C4-2B (cell line): ENCODE measurements at regions not wholly inside any gene's neighbourhood (a gene's known extent, or its start where the extent isn't known, plus 50 kb on each side); places are given as distances from the start of the nearest gene placed in this dataset.

ENCODE experiments used
- H3K27ac ChIP-seq: fragments of 450-650 bp; 2 replicates; pipeline ENCODE4 v1.5.1; 2017
- ZFX ChIP-seq: fragments of 450-650 bp; IDR thresholded peaks from 2 replicates; pipeline ENCODE4 v1.6.1; 2017
- TF ChIP-seq, protein P1 (sequence below): fragments of 450-650 bp; conservative IDR thresholded peaks from 2 replicates; pipeline ENCODE4 v1.5.1; 2017; ENCODE audit warnings: mild to moderate bottlenecking

DNA sequence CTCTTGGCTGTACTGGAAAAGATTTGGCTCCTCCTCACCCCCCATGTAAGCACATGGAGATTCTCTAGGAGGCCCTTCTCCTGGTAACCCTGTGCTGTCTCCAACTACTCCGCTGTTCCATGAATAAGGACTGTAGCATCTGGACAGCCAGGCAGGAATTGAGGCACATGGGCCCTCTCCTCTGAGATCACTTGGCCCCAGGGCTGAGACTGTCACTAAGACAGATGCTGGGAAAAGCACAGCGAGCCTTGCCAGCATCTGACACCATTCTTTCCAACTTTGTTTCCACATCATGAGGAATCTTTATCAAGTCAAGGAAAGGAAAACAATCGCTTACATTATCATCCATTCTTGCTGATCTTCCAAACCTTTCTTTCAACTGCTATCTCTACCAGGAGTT is 222.6 kb upstream of the INTU start:
- TF ChIP-seq ZFX: no peak
- TF ChIP-seq, protein P1, sequence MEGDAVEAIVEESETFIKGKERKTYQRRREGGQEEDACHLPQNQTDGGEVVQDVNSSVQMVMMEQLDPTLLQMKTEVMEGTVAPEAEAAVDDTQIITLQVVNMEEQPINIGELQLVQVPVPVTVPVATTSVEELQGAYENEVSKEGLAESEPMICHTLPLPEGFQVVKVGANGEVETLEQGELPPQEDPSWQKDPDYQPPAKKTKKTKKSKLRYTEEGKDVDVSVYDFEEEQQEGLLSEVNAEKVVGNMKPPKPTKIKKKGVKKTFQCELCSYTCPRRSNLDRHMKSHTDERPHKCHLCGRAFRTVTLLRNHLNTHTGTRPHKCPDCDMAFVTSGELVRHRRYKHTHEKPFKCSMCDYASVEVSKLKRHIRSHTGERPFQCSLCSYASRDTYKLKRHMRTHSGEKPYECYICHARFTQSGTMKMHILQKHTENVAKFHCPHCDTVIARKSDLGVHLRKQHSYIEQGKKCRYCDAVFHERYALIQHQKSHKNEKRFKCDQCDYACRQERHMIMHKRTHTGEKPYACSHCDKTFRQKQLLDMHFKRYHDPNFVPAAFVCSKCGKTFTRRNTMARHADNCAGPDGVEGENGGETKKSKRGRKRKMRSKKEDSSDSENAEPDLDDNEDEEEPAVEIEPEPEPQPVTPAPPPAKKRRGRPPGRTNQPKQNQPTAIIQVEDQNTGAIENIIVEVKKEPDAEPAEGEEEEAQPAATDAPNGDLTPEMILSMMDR: no peak
- no peak overlapping the region for H3K27ac ChIP-seq

DNA sequence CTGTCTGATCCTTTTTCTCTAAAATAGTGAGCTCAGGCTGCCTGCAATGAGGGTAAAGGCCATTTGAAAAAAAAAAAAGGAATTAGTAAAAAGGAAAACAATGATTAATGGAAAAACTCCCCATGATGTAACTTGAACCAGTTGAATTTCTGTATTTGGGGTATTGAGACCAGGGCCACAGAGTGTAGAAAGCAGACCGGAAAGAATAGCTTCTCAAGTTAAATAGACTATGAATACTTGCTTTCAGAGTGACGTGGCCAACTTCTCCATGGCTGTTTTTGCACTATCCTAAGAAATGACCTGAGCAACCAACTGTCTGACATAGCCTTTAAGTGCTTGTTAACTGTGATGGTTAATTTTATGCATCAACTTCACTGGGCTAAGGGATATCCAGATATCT is 222.1 kb upstream of the INTU start:
- no peak overlapping the region for H3K27ac ChIP-seq
- TF ChIP-seq, protein P1: no peak
- no peak for TF ChIP-seq ZFX

DNA sequence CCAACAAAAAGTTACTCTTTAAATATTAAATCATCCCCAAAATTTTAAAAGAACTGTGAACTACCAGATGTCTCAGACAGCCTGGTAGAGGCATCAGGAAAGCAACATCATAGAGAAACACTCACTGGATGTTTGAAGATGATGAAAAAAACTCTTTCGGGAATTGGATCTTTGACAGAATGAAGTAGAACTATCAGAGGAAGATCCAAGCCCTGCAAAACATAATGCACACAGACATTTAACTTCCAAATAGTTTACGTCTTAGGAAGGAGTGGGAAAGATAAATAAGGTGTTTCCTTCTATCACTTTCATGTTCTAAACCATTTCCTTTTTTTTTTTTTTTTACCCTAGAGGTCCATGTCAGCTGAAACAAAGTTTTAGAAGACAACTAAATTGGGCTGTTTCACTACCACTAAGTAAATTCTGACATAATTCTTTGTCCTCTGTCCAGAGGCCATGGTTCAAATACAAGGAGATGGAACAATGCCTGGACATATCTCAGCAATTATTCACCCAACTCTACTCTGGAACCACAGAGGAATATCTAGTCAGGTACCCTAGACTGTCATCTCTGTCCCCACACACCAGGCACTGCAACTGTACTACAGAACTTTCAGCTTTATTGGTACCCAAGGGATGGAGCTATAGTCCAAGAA is 217.7 kb upstream of the INTU start:
- TF ChIP-seq, protein P1: no peak
- TF ChIP-seq ZFX: no peak
- H3K27ac ChIP-seq: no peak overlapping the region

DNA sequence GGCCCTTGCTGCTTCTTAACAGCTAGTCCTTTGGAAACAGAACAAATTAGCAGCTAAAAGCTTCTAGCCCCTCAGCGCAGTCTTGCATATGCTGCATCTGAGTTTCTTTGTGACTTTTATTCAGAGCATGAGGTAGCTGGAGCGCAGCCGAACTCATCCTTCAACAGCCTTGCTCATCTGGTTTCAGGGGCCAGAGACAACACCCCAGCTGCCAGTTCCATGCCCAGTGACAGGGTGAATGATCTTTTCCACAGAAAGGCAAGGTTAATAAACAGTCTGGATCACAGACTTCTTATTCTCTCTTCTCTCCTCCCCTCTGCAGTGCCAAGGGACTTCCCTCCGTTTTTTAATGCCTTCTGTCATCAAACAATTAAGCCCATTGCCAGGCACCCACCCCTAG is 216.6 kb upstream of the INTU start:
- TF ChIP-seq, protein P1: no peak
- no peak for TF ChIP-seq ZFX

DNA sequence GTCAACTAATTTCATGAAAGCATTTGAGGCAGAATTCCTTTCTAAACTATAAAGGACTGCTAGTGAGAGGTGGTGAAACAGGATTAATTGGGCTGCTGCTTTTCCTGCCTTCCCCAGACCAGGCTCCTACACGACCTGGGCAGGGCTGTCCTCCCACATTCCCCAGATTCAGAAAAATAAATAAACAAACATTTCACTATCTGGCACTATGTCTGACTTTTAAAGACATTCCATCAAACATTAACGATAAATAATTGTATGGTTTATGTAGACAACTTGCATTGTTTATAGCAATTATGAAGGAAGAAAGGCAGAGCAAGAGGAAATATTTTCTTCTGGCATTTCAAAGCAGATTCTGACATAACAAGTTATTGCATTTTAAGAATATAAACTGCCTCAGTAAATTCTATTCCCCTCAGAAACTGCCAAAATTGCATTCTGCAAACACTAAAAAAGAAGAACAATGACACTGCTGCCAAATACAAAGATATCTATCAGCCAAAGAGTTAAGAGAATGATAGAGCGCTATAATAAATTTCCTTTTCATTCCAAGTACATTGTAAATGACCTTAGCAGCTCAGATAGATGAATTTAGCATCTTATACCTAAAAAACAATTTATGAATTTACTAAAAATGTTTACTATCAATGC is 214.7 kb upstream of the INTU start:
- TF ChIP-seq, protein P1: no peak
- no peak for TF ChIP-seq ZFX
- H3K27ac ChIP-seq: no peak overlapping the region

More for the DNA sequence above, 216.6 kb upstream of the INTU start:
- H3K27ac ChIP-seq: no peak overlapping the region

DNA sequence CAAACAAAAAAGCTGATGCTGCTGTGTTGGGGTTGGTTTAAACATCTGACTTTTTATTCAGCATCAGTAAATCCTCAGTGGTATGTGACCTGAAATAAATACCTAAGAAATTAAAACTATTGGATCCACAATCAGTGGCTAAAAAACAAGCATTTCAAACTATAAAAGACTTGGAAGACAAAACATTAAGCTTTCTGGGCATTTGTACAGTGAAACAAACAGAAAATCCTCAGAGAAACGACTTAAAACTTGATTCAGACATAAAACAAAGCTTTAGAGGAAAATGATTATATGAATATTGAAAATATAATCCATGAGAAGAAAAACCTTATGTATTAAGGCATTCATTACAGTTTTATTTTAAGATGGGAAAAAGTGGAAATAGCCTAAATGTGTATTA is 213.3 kb upstream of the INTU start:
- TF ChIP-seq ZFX: no peak
- TF ChIP-seq, protein P1: no peak
- H3K27ac ChIP-seq: no peak overlapping the region

DNA sequence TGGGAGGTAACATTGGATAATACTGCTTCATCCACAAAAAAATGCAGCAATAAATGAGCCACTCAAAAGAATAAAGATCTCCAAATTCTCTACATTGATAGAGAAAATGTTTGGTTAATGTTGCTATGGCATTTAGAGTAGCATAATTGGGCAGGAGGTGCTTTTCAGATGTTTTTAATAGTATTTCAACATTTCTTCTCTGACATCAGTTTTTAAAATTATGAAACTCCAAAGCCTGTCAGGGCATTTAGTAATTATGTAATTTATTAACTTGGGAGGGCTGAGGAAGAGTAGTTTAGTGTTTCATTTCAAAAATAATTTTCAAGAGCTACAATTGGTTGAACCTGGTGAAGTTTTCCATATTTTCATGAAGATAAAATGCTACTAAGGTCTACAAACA is 211.3 kb upstream of the INTU start:
- no peak for TF ChIP-seq ZFX
- TF ChIP-seq, protein P1: no peak
- H3K27ac ChIP-seq: no peak overlapping the region
